ENCODE measurements at regions not wholly inside any gene's neighbourhood (a gene's known extent, or its start where the extent isn't known, plus 50 kb on each side); places are given as distances from the start of the nearest gene placed in this dataset.

DNA sequence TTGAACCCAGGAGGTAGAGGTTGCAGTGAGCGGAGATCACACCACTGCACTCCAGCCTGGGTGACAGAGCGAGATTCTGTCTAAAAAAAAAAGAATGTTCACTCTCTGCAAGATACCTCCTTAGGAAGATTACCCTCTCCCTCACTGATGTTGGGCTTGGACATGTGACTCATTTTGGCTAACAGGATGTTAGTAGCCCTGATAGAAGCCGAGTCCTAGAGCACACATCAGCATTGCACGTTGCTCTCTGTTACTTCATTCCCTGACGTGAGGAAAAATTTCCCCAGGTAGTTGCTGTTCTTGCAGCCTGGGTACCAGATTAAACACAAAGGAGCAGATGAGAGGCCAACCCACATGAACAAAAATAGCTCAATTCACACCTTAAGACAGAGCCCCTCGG lies 78.1 kb upstream of the PRICKLE2 start:
- WGBS (ENCODE audit: insufficient coverage): 89% methylated on average over 3 of the region's 6 CpGs
- TF ChIP-seq, protein P1, sequence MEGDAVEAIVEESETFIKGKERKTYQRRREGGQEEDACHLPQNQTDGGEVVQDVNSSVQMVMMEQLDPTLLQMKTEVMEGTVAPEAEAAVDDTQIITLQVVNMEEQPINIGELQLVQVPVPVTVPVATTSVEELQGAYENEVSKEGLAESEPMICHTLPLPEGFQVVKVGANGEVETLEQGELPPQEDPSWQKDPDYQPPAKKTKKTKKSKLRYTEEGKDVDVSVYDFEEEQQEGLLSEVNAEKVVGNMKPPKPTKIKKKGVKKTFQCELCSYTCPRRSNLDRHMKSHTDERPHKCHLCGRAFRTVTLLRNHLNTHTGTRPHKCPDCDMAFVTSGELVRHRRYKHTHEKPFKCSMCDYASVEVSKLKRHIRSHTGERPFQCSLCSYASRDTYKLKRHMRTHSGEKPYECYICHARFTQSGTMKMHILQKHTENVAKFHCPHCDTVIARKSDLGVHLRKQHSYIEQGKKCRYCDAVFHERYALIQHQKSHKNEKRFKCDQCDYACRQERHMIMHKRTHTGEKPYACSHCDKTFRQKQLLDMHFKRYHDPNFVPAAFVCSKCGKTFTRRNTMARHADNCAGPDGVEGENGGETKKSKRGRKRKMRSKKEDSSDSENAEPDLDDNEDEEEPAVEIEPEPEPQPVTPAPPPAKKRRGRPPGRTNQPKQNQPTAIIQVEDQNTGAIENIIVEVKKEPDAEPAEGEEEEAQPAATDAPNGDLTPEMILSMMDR (IDR thresholded peaks at IDR 0.05): no peak
- no peaks in the 10 kb centered on the region for H3K4me1 Mint-ChIP-seq

DNA sequence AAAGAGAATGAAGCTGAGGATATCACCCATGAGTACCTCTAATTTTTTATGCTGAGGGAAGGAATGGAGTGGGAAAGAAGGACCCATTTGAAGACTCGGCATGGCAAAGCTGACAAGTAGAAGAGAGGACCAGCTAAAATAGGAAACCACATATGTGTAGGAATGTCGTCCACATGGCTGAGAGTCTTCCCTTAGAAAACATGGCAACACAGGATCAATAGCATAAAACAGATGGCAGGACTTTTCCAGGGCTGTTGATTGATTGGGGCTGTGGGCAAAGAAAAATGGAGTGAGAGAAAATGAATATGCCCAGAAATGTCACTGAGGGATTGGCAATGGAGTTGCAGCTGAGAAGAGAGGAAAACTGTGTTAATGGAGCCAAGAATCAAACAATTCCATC lies 76.2 kb upstream of the PRICKLE2 start:
- H3K9me3 Mint-ChIP-seq: peaks cover 0 to 13% (median 9%) of the 10 kb centered on the region in 7 donors
- 100% methylated on average over 1 of the region's 2 CpGs for WGBS (ENCODE audit: insufficient coverage)

More for the DNA sequence above, 78.1 kb upstream of the PRICKLE2 start:
- no peaks in the 10 kb centered on the region for H3K4me1 ChIP-seq (ENCODE audit: control insufficient read depth in 1 of 2, insufficient read depth in 2 of 2, low read length in 2 of 2)
- no peaks in the 10 kb centered on the region for H3K9me3 ChIP-seq (replicated peaks in 1 of 2; ENCODE audit: control insufficient read depth in 1 of 2, insufficient read depth in 1 of 2, low read length in 2 of 2)
- no peaks in the 10 kb centered on the region for H4K20me1 ChIP-seq (ENCODE audit: insufficient read depth, low read length)
- Mint-ChIP-seq H3K27ac (no peak overlapping the region), H3K36me3 (no peaks in the 10 kb centered on the region), H3K27me3 (ENCODE audit: low read depth in 3 of 3) (peaks cover 0 to 2% (median 0%) of the 10 kb centered on the region in 3 donors), H3K9me3 (peaks cover 0 to 11% (median 5%) of the 10 kb centered on the region in 7 donors), H3K4me3 (no peak overlapping the region)
- no peak for DNase-seq
- H3K4me3 ChIP-seq (replicated peaks in 1 of 3; ENCODE audit: low read depth in 2 of 3, low read length in 3 of 3): no peak overlapping the region
- H3K36me3 ChIP-seq (replicated peaks in 1 of 2; ENCODE audit: control insufficient read depth in 1 of 2, insufficient read depth in 2 of 2, low read length in 2 of 2): no peaks in the 10 kb centered on the region
- no peak overlapping the region for H3K9ac ChIP-seq (ENCODE audit: insufficient read depth, low read length, poor library complexity, severe bottlenecking)
- no peaks in the 10 kb centered on the region for H3K79me2 ChIP-seq (ENCODE audit: insufficient read depth, low read length)
- H3K27me3 ChIP-seq (ENCODE audit: control insufficient read depth in 2 of 2, insufficient read depth in 2 of 2, low read length in 2 of 2): no peaks in the 10 kb centered on the region
- no peak overlapping the region for H2AFZ ChIP-seq (ENCODE audit: insufficient read depth, low read depth, low read length, poor library complexity, severe bottlenecking)
- H3K27ac ChIP-seq (ENCODE audit: low read depth in 1 of 2, low read length in 2 of 2): no peak overlapping the region
- H3K4me2 ChIP-seq (replicated peaks; ENCODE audit: extremely low read depth, low read length, poor library complexity, severe bottlenecking): no peak overlapping the region
- intact Hi-C loops (cut with micrococcal nuclease): no loop called here

More for the DNA sequence above, 76.2 kb upstream of the PRICKLE2 start:
- no peak for DNase-seq
- TF ChIP-seq, protein P1 (IDR thresholded peaks at IDR 0.05): no peak
- Histone ChIP-seq H3K4me2 (replicated peaks; ENCODE audit: extremely low read depth, low read length, poor library complexity, severe bottlenecking) (no peak overlapping the region), H3K9me3 (replicated peaks in 1 of 2; ENCODE audit: control insufficient read depth in 1 of 2, insufficient read depth in 1 of 2, low read length in 2 of 2) (peaks cover 0 to 7% of the 10 kb centered on the region in 2 donors), H4K20me1 (ENCODE audit: insufficient read depth, low read length) (no peaks in the 10 kb centered on the region), H3K79me2 (ENCODE audit: insufficient read depth, low read length) (no peaks in the 10 kb centered on the region), H3K36me3 (replicated peaks in 1 of 2; ENCODE audit: control insufficient read depth in 1 of 2, insufficient read depth in 2 of 2, low read length in 2 of 2) (no peaks in the 10 kb centered on the region), H3K27me3 (ENCODE audit: control insufficient read depth in 2 of 2, insufficient read depth in 2 of 2, low read length in 2 of 2) (no peaks in the 10 kb centered on the region), H2AFZ (ENCODE audit: insufficient read depth, low read depth, low read length, poor library complexity, severe bottlenecking) (no peak overlapping the region), H3K4me1 (ENCODE audit: control insufficient read depth in 1 of 2, insufficient read depth in 2 of 2, low read length in 2 of 2) (no peaks in the 10 kb centered on the region), H3K9ac (ENCODE audit: insufficient read depth, low read length, poor library complexity, severe bottlenecking) (no peak overlapping the region), H3K27ac (ENCODE audit: low read depth in 1 of 2, low read length in 2 of 2) (no peak overlapping the region), H3K4me3 (replicated peaks in 1 of 3; ENCODE audit: low read depth in 2 of 3, low read length in 3 of 3) (no peak overlapping the region)
- Mint-ChIP-seq H3K4me3 (no peak overlapping the region), H3K27ac (no peak overlapping the region), H3K4me1 (no peaks in the 10 kb centered on the region), H3K36me3 (no peaks in the 10 kb centered on the region), H3K27me3 (ENCODE audit: low read depth in 3 of 3) (peaks cover 0 to 2% (median 0%) of the 10 kb centered on the region in 3 donors)
- intact Hi-C loops (cut with micrococcal nuclease): no loop called here

Data from CD14-positive monocyte (primary cell).